GM18505 (cell line): ENCODE measurements at regions not wholly inside any gene's neighbourhood (a gene's known extent, or its start where the extent isn't known, plus 50 kb on each side); places are given as distances from the start of the nearest gene placed in this dataset.

Experiments used
- ATAC-seq: cut with Tn5 transposase; IDR thresholded peaks from one replicate; pipeline ENCODE4 v1.9.1; 2021; ENCODE audit not compliant: unreplicated experiment
- POLR2A ChIP-seq: IDR thresholded peaks from 4 replicates; pipeline ENCODE4 v1.6.1; 2011; ENCODE audit warnings: borderline replicate concordance; ENCODE audit not compliant: insufficient read depth, insufficient read length; ENCODE audit errors: extremely low read depth

DNA sequence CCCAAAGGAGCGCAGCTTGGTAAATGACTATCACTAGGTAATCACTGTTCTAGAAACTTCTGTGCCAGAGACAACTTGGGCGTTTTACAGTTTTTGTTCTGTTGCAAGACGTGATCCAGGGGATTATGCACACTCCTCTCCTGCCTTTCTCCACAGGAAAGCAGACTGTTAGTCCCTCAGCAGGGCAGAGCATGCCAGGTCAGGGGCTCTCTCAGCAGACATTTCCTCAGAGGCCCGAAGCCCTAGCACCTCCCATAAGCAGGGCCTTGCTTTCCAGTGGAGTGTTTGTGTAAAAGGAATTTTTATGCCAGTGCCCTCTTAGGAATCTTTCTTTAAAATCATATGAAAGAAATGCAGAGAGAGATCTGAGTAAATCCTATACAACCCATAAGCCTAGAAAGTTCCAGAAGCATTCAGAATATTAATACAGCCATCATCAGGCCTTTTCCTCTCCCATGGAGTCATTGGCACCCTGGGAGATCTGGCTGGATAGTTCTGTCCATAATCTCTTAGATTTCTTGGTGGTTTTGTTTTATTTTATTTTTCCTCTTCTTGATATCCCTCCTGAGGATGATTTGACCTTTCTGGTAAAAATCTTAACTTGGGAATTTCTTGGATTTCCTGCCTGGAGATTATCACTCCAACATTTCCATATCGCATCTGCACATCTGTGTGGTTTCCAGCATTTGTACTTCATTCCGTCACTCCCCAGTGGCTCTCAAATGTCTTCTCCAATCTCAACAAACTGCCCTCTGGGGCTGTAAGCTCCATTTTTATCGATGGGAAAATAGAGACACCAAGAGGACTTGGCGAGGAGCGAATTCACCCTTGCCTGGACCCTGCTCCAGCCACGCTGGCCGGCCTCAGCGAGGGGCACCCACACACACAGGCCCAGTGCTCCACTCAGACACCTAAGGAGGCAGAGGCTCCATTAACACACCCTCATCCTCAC, 116.1 kb downstream of the PSMG1 start:
- no peak for ATAC-seq
- no peak for TF ChIP-seq POLR2A

DNA sequence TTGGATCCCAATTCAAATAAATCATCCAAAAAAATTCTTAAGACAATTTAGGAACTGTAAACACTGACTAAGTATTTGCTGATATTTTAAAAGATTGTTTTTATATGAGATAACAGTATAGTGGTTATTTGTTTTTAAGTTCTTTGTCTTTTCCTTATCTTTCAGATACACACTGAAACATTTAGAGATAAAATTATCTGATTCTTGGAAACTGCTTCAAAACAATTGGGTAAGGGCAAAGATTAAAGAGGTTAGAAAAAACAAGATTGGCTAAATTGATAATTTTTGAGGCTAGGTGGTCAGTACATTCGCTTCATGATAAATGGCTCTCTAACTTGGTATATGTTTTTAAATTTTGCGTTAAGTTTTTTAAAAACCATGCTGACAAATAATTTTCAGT, 117.3 kb downstream of the PSMG1 start:
- no peak for TF ChIP-seq POLR2A
- no peak for ATAC-seq

DNA sequence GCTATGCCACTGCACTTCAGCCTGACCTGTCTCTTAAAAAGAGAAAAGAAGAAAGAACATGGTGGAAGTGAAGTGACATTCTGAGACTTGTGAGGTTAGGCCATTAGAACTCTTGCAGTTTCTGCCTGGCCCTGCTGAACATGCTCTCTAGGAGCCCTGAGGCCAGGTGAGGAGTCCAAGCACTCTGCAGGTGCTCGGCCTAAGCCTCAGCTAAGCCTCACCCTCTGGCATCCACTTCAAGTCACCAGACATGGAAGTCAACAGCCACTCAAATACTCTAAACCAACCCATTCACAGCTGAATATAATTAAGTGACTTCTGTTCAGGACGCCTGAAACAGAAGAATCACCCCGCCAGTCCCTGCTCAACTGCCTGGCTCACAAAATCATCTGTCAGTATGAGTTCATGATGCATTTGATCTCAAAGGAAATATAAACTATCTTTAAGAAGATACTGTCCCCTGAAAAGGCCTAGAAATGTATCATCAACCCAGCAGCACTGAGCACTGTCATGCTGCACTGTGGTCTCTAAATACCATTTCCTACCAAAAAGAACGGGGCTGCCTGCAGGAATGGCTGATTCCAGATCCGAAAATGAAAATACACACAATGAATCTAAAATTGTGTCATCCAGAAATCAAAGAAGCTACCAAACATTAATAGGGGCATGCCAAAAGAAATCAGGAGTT, 118.8 kb downstream of the PSMG1 start:
- ATAC-seq = no peak
- TF ChIP-seq POLR2A = no peak

- no peak for ATAC-seq
These were observed 119.7 kb downstream of the PSMG1 start for GRCh38 chr21:39063517-39063916.

GRCh38 chr21:39062196-39062595, 121.1 kb downstream of the PSMG1 start:
- ATAC-seq = no peak
- TF ChIP-seq POLR2A = no peak

More at GRCh38 chr21:39063517-39063916, 119.7 kb downstream of the PSMG1 start:
- TF ChIP-seq POLR2A = no peak

DNA sequence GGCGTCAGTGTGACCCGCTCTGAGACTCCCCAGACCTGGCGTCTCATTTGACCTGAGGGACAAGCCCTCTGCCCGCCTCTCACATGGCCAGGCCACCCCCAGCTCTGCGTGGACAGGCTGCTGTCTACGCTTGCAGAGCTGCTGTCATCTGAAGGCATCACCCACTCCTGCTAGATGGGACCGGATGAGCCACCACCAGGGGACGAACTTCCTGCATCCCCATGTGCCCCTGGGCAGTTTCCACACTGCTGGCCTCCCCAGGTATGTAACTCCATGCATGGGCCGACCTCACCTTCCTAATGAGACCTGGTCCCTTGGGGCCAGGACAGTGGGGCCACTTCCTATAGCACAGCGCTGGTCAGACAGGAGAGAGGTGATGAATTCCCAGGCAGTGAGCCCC, 121.5 kb downstream of the PSMG1 start:
- ATAC-seq = no peak
- no peak for TF ChIP-seq POLR2A

DNA sequence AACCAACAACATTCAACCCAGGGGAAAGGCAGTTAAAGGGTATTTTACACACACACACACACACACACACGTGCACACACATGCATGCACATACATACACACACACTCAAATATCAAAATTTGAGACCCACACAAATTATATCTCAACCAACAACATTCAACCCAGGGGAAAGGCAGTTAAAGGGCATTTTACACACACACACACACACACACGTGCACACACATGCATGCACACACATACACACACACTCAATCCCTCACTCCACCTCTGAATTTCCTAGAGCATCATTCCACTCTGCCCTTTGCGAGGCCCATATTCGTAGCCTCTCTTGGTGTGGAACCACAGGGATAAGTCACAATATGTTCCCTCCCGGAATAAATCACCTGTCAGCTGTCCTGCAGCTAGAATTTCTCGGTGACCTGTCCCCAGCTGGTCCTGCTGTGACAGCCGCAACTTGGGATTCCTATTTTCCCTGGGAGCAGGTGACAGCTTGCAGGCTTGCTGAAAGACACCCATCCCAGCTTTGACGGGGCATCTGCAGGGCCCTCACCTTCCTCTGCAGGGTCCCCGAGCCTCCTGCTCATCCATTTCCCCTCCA, 122.7 kb downstream of the PSMG1 start:
- no peak for ATAC-seq
- TF ChIP-seq POLR2A = no peak

- TF ChIP-seq POLR2A = no peak
- ATAC-seq = no peak
These were observed 126.1 kb downstream of the PSMG1 start for GRCh38 chr21:39057121-39057520.

DNA sequence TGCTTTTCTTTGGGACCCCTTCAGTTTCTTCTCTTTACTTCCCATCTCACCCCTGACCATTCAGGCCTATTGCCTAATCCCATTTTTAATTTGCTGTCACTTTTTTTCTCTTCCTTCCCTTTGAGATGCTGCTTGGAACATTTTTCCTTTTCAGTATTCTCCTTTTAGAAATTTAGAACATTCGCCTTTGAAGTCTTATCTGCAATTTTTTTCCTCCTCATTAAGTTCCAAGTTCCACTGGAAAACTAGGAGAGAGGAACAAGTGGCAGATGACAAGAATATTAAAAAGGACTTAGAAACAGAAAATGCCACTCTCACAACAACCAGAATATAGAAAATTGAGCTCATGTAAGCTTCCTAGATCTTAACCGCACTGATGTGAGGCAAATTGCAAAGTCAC, 126.6 kb downstream of the PSMG1 start:
- ATAC-seq = no peak
- no peak for TF ChIP-seq POLR2A

DNA sequence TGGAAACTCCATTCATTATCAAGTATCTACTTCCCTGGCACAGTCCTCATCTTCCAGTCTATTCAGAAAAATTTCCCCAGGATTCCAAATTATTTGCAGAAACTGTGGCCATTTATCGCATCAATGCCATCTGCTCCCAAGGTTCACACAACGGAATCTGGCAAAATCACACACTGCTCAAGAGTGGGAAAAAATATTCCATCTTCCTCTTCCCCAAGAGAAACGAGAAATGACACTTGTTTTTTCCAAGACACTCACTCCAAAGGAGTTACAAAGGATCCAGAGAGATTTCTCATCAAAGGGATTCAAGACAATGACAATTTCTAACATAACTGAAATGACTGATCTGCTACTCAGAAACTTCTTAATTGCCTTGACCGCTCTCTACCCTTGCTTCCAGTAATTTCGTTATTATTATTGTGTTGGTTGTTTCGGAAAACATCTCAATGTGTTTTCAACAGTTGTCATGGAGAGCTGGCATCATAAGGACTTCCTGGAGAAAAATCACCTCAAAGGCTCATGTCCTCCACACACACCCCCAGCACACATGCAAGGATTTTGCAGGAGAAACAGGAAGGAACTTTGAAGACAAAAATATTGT, 128.0 kb downstream of the PSMG1 start:
- TF ChIP-seq POLR2A = no peak
- no peak for ATAC-seq

DNA sequence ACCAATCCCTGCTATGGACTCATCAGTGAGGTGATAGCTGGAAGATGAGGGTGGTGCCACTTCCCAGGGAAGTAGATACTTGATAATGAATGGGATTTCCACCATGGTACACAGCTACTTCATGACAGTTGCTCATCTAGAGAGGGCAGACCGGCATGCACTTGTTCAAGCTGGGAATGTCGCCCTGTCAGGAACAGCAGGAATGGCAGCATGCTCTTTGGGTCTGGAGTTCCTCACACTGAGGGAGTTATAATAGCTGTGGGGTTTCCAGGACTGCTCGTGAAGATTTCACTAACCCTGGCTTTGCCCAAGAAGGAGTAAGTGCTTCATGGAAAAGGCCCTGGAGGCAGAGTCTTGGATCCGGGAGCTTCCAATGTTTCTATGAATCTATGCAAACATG, 129.2 kb downstream of the PSMG1 start:
- no peak for ATAC-seq

DNA sequence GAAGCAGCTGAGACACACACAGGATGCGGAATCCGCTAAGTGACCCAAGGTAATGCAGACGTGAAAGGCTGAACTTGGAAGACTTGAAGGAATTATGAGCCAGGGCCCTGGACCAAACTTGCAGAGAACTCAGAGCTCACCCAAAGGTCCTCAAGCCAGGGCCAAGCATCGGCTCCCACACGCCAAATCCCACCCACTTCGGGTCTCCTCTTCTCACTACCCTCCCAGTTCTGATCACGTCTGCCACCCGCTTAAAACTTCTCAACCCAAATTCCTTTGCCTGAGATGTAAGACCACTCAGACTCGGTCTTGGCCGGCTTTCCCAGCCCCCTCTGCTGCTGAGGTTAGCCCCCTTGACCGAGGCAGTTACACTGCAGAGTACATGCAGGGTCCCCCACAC, 130.1 kb downstream of the PSMG1 start:
- no peak for ATAC-seq
- TF ChIP-seq POLR2A = no peak

More for the DNA sequence above, 129.2 kb downstream of the PSMG1 start:
- no peak for TF ChIP-seq POLR2A

DNA sequence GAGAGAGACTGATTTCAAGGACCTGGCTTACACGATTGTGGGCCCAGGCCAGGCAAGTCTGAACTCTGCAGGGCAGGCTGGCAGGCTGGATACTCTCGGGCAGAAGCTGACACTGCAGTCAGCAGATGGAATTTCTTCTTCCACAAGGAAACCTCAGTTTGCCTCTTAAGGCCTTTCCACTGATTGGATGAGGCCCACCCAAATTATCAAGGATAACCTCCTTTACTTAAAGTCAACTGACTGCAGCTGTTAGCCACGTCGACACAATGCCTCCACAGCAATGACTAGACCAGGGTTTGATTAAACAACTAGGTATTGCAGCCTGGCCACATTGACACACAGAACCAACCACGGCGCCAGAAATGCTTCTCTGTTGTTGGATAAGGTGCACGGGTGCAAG, 130.5 kb downstream of the PSMG1 start:
- ATAC-seq = no peak

More for the DNA sequence above, 130.5 kb downstream of the PSMG1 start:
- no peak for TF ChIP-seq POLR2A
